ENCODE measurements at regions not wholly inside any gene's neighbourhood (a gene's known extent, or its start where the extent isn't known, plus 50 kb on each side); places are given as distances from the start of the nearest gene placed in this dataset.

- no peak for DNase-seq (ENCODE audit: low read depth)
Observed at GRCh38 chr10:63744060-63744941, 223.1 kb downstream of the REEP3 start.

GRCh38 chr10:63749915-63750314, 228.7 kb downstream of the REEP3 start:
- no peak for DNase-seq (ENCODE audit: low read depth)

- no peak for DNase-seq (ENCODE audit: low read depth)
Observed at GRCh38 chr10:63751836-63752235, 230.6 kb downstream of the REEP3 start.

GRCh38 chr10:63752318-63752717, 231.1 kb downstream of the REEP3 start:
- no peak for DNase-seq (ENCODE audit: low read depth)

GRCh38 chr10:63753808-63754207, 232.6 kb downstream of the REEP3 start:
- DNase-seq (ENCODE audit: low read depth), result no peak

- DNase-seq (ENCODE audit: low read depth), result no peak
Observed at GRCh38 chr10:63755441-63755840, 234.2 kb downstream of the REEP3 start.

- DNase-seq (ENCODE audit: low read depth), result no peak
Observed at GRCh38 chr10:63757067-63757466, 235.9 kb downstream of the REEP3 start.

GRCh38 chr10:63758080-63758479, 236.9 kb downstream of the REEP3 start:
- DNase-seq (ENCODE audit: low read depth), result no peak

- DNase-seq (ENCODE audit: low read depth), result no peak
Observed at GRCh38 chr10:63759335-63759734, 238.1 kb downstream of the REEP3 start.

GRCh38 chr10:63760034-63760707, 239.0 kb downstream of the REEP3 start:
- DNase-seq (ENCODE audit: low read depth), result no peak

- DNase-seq (ENCODE audit: low read depth), result no peak
Observed at GRCh38 chr10:63760708-63761047, 239.5 kb downstream of the REEP3 start.

GRCh38 chr10:63761243-63761642, 240.0 kb downstream of the REEP3 start:
- DNase-seq (ENCODE audit: low read depth), result no peak

- DNase-seq (ENCODE audit: low read depth), result no peak
Observed at GRCh38 chr10:63763744-63764143, 242.5 kb downstream of the REEP3 start.

GRCh38 chr10:63765126-63765525, 243.9 kb downstream of the REEP3 start:
- no peak for DNase-seq (ENCODE audit: low read depth)

- DNase-seq (ENCODE audit: low read depth), result no peak
Observed at GRCh38 chr10:63766745-63767137, 245.5 kb downstream of the REEP3 start.

GRCh38 chr10:63767138-63767801, 246.1 kb downstream of the REEP3 start:
- no peak for DNase-seq (ENCODE audit: low read depth)

GRCh38 chr10:63769367-63769766, 248.2 kb downstream of the REEP3 start:
- no peak for DNase-seq (ENCODE audit: low read depth)

- DNase-seq (ENCODE audit: low read depth), result no peak
Observed at GRCh38 chr10:63770523-63770922, 249.3 kb downstream of the REEP3 start.

- DNase-seq (ENCODE audit: low read depth), result no peak
Observed at GRCh38 chr10:63772491-63772890, 251.3 kb downstream of the REEP3 start.

GRCh38 chr10:63773106-63773505, 251.9 kb downstream of the REEP3 start:
- no peak for DNase-seq (ENCODE audit: low read depth)

- no peak for DNase-seq (ENCODE audit: low read depth)
Observed at GRCh38 chr10:63773962-63774361, 252.8 kb downstream of the REEP3 start.

- DNase-seq (ENCODE audit: low read depth), result no peak
Observed at GRCh38 chr10:63780101-63780500, 258.9 kb downstream of the REEP3 start.

GRCh38 chr10:63781226-63781625, 260.0 kb downstream of the REEP3 start:
- DNase-seq (ENCODE audit: low read depth), result no peak
